Immature natural killer cell (primary cell): ENCODE measurements at regions not wholly inside any gene's neighbourhood (a gene's known extent, or its start where the extent isn't known, plus 50 kb on each side); places are given as distances from the start of the nearest gene placed in this dataset.

Experiments used
- DNase-seq, 3 donors: peaks; one replicate each; pipeline ENCODE4 v3.0.0; 2022; ENCODE audit warnings: mixed read lengths in 1 of 3
- H3K27ac Mint-ChIP-seq, 6 donors: one replicate each; pipeline ENCODE4 v1.8.0; 2020; ENCODE audit warnings: mixed read lengths in 6 of 6, mild to moderate bottlenecking in 5 of 6, inconsistent platforms in 4 of 6, moderate library complexity in 3 of 6
- H3K27me3 Mint-ChIP-seq, 3 donors: one replicate each; pipeline ENCODE4 v1.8.0; 2020 to 2021; ENCODE audit warnings: low read depth in 3 of 3, mild to moderate bottlenecking in 3 of 3, mixed read lengths in 3 of 3, moderate library complexity in 3 of 3, inconsistent platforms in 1 of 3
- H3K36me3 Mint-ChIP-seq, 3 donors: one replicate each; pipeline ENCODE4 v1.8.0; 2020; ENCODE audit warnings: mixed read lengths in 3 of 3, inconsistent platforms in 2 of 3, mild to moderate bottlenecking in 2 of 3
- H3K4me1 Mint-ChIP-seq, 2 donors: one replicate each; pipeline ENCODE4 v1.8.0; 2020; ENCODE audit warnings: inconsistent platforms in 2 of 2, mild to moderate bottlenecking in 2 of 2, mixed read lengths in 2 of 2, moderate library complexity in 1 of 2
- H3K4me3 Mint-ChIP-seq, 5 donors: one replicate each; pipeline ENCODE4 v1.8.0; 2020; ENCODE audit warnings: mild to moderate bottlenecking in 5 of 5, mixed read lengths in 5 of 5, inconsistent platforms in 3 of 5, moderate library complexity in 3 of 5
- H3K9me3 Mint-ChIP-seq, 6 donors: one replicate each; pipeline ENCODE4 v1.8.0; 2020; ENCODE audit warnings: mild to moderate bottlenecking in 6 of 6, mixed read lengths in 6 of 6, inconsistent platforms in 4 of 6, moderate library complexity in 3 of 6

DNA sequence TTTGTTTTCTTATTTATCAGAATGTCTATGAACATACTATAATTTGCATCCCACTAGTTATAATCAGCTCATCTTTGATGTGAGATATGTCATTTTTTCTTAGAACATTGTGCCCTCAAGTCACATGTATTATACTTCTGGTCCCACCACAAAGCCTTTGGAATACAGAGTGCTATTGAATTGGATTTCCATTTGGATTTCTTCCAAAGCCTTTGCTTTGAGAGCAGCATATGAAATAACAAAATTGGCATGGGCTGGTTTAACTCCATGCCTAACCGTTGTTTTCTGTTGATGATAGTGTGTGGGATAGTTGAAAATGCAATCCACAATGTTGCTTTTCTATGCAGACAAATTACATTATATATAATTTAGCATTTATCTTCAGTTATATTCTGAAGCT is 284.5 kb upstream of the PLSCR5 start:
- no peak overlapping the region for H3K27ac Mint-ChIP-seq
- H3K4me3 Mint-ChIP-seq = no peak overlapping the region
- H3K4me1 Mint-ChIP-seq = no peaks in the 10 kb centered on the region
- DNase-seq = no peak
- peaks cover 6 to 38% (median 20%) of the 10 kb centered on the region in 6 donors for H3K9me3 Mint-ChIP-seq
- H3K27me3 Mint-ChIP-seq = peaks cover 0 to 1% (median 0%) of the 10 kb centered on the region in 3 donors
- H3K36me3 Mint-ChIP-seq = no peaks in the 10 kb centered on the region

DNA sequence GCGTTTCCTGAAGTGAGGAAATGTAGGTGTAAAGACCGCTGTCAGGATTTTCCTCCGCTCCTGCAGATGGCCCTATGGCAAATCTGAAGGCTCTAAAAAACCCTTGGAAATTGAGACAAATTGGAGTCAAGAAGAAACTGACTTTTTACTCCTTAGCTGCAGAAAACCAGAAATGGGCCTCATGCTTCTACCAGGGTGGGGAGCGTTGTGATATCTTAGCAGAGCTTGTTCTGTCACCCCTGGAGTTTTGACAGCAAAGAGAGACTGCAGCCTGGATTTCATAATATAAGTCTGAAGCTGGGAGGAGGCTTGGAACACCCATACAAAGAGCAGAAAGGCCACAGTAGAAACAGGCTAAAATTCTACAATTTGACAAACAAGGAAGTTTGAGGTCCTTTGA is 283.0 kb upstream of the PLSCR5 start:
- DNase-seq = no peak
- Mint-ChIP-seq H3K4me3 (no peak overlapping the region), H3K27ac (no peak overlapping the region), H3K9me3 (peaks cover 4 to 29% (median 15%) of the 10 kb centered on the region in 6 donors), H3K36me3 (no peaks in the 10 kb centered on the region), H3K27me3 (peaks cover 0 to 1% (median 0%) of the 10 kb centered on the region in 3 donors), H3K4me1 (no peaks in the 10 kb centered on the region)

DNA sequence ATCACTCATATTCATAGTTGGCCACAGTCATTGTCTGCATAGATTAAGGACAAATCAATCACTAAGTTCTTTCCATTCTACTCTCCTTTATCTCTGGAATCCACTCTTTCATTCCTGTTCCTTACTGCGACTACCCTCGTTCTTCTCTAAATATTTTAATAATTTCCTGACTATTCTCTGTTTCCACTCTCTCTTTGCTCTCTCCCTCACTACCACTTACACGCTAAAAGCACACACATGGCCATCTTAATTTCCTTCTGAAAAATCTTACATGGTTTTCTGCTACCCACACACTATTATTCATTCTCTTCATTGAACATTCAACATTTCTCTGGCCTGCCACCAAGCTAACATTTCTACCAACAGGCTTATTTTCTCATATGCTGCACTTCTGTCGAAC is 279.6 kb upstream of the PLSCR5 start:
- no peak overlapping the region for H3K27ac Mint-ChIP-seq

DNA sequence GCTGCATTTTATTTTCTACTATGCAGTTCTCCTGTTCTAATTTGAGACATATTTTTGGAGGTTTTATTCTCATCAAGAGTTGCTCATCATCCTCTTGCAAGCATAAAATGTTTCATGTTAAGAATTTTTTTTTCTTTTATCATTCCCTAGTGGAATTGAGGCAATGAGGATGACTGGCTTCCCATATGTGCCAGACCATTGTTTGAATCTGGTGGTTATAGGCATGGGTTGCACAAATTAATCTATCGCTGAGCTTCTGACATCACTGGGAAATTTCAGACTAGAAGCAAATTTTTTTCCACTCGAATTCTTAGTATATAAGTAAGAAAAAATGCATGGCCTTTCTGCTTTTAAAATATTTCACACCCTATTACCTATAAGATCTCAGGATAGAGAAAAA is 279.1 kb upstream of the PLSCR5 start:
- no peaks in the 10 kb centered on the region for H3K4me1 Mint-ChIP-seq
- H3K36me3 Mint-ChIP-seq = no peaks in the 10 kb centered on the region
- H3K27me3 Mint-ChIP-seq = peaks cover 0 to 1% (median 1%) of the 10 kb centered on the region in 3 donors
- no peak overlapping the region for H3K27ac Mint-ChIP-seq
- no peak for DNase-seq
- peaks cover 6 to 38% (median 15%) of the 10 kb centered on the region in 6 donors for H3K9me3 Mint-ChIP-seq
- H3K4me3 Mint-ChIP-seq = no peak overlapping the region

More for the DNA sequence above, 279.6 kb upstream of the PLSCR5 start:
- no peak for DNase-seq
- Mint-ChIP-seq H3K4me1 (no peaks in the 10 kb centered on the region), H3K27me3 (peaks cover 0 to 1% (median 1%) of the 10 kb centered on the region in 3 donors), H3K36me3 (no peaks in the 10 kb centered on the region), H3K9me3 (peaks cover 6 to 38% (median 14%) of the 10 kb centered on the region in 6 donors), H3K4me3 (no peak overlapping the region)

DNA sequence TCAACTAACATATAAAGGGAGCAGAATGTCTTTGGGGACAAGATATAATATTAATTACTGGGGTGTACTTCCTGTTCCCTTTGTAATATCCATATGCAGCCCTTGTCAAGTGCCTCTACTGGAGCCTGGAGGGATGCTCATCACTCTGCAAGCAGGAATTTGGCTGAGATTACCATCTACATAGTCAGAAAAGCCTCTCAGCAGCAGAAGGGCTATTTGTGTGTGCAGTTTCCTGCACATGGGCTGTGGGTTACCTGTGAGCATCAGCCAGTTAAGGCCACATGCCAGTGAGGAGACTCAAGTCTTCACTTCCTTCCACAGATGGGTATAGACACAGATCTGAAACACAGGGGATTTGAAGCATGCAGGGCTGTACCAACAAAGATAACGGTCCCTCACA is 278.1 kb upstream of the PLSCR5 start:
- H3K4me1 Mint-ChIP-seq = no peaks in the 10 kb centered on the region

DNA sequence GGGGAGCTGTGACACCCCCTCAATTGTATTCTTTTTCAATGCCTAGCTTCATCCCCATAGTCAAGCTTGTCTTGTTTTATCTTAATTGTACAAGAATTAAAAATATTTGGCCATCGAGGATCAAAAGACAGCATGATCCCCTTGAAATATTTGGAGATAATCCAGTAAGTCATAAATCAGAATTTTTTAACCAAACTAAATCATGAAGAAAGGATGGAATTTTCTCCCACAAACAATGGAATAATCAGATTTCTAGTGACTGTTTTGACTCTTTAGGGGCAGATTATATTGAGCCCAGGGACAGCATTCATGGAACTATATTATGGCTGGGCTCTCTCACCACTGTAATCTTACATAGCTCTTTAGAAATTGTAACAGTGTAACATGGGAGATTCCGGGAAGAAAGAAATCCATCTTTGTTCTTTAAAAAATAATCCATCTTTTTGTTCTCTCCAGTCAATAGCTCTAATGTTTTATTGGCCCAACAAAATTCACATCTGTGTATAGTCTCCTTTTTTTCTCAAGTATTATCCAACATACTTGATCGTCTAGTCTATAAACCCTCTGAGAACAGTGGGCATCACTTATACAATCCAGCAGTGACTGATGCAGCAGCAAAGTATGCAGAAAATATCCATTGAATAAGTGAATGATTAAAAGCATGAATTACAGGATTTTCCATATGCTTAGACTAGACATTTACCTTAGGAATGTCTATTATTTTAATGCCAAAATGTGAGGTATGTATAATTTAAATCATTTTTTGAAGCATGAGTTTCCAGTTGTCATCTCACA is 277.0 kb upstream of the PLSCR5 start:
- peaks cover 0 to 1% (median 1%) of the 10 kb centered on the region in 3 donors for H3K27me3 Mint-ChIP-seq
- H3K4me3 Mint-ChIP-seq = no peak overlapping the region

More for the DNA sequence above, 278.1 kb upstream of the PLSCR5 start:
- Mint-ChIP-seq H3K27me3 (peaks cover 0 to 1% (median 1%) of the 10 kb centered on the region in 3 donors), H3K36me3 (no peaks in the 10 kb centered on the region), H3K4me3 (no peak overlapping the region), H3K27ac (no peak overlapping the region), H3K9me3 (peaks cover 11 to 35% (median 14%) of the 10 kb centered on the region in 6 donors)
- no peak for DNase-seq

DNA sequence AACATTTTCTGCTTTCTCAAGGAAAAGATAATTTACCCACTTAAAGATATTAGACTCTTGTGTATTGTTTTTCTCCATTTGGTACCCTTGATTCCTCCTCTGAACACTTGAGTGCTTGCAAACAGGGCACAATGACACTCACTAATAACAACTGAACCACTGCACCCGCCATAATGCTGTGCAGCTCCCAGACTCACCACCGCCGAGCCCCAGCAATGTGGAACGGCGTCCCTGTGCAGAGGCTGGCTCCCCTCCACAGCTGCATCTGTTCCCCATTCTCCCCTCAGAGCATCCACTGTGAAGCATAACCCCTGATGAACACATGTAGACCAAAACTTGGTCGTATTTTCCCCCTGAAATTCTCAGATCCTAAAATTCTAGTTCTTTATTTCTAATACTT is 276.2 kb upstream of the PLSCR5 start:
- Mint-ChIP-seq H3K36me3 (no peaks in the 10 kb centered on the region), H3K27me3 (peaks cover 0 to 1% (median 1%) of the 10 kb centered on the region in 3 donors), H3K9me3 (peaks cover 5 to 27% (median 13%) of the 10 kb centered on the region in 6 donors), H3K4me1 (no peaks in the 10 kb centered on the region), H3K4me3 (no peak overlapping the region), H3K27ac (no peak overlapping the region)
- DNase-seq = no peak

More for the DNA sequence above, 277.0 kb upstream of the PLSCR5 start:
- H3K27ac Mint-ChIP-seq = no peak overlapping the region
- no peak for DNase-seq
- H3K9me3 Mint-ChIP-seq = peaks cover 11 to 27% (median 12%) of the 10 kb centered on the region in 6 donors
- no peaks in the 10 kb centered on the region for H3K4me1 Mint-ChIP-seq
- H3K36me3 Mint-ChIP-seq = no peaks in the 10 kb centered on the region

DNA sequence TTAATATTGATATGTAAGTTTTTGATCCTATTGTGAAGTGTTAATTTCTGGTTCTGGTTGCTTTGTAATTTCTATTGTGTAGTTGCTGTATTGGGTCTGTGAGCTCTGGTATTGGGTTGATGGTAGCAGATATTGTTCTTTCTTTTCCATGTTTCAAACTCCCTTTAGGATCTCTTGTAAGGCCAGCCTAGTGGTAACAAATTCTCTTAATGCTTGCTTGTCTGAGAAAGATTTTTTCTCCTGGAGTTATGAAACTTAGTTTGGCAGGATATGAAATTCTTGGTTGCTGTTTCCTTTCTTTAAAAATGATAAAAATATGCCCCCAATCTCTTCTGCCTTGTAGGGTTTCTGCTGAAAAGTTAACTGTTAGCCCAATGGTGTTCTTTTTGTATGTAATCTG is 268.6 kb upstream of the PLSCR5 start:
- H3K4me1 Mint-ChIP-seq = no peaks in the 10 kb centered on the region
- H3K4me3 Mint-ChIP-seq = no peak overlapping the region
- peaks cover 4 to 62% (median 38%) of the 10 kb centered on the region in 6 donors for H3K9me3 Mint-ChIP-seq
- no peak for DNase-seq
- no peak overlapping the region for H3K27ac Mint-ChIP-seq
- H3K36me3 Mint-ChIP-seq = no peaks in the 10 kb centered on the region
- H3K27me3 Mint-ChIP-seq = no peaks in the 10 kb centered on the region

DNA sequence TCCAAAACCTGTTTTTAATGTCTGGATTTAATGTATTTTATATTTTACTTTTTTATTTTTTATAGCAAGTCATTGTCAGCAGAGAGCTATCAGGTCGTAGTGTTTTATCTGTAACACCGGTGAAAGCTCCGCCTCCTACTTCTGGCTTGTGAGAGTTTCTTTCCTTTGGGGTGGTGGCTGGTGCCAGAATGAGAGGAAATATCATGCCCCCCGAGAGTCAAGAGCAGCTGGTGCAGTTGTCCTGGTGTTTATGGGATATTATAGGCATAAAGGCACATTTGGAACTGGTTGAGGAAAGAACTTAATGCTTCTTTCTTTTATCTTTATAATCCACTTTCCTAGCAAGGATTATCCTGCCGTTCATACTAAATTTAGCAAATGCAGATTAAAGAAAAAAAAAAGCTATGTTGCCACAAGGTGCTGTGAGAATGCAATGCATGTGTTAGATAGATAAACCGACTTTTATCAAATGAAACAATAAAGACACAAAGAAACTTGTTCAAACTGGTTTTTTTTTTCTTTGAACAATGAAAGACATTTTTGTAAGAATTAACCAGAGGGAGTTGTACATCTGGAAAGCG is 260.1 kb upstream of the PLSCR5 start:
- no peak for DNase-seq
- Mint-ChIP-seq H3K27me3 (peaks cover 0 to 3% (median 0%) of the 10 kb centered on the region in 3 donors), H3K36me3 (no peaks in the 10 kb centered on the region), H3K27ac (no peak overlapping the region), H3K9me3 (peaks cover 0 to 23% (median 2%) of the 10 kb centered on the region in 6 donors), H3K4me1 (no peaks in the 10 kb centered on the region), H3K4me3 (no peak overlapping the region)

DNA sequence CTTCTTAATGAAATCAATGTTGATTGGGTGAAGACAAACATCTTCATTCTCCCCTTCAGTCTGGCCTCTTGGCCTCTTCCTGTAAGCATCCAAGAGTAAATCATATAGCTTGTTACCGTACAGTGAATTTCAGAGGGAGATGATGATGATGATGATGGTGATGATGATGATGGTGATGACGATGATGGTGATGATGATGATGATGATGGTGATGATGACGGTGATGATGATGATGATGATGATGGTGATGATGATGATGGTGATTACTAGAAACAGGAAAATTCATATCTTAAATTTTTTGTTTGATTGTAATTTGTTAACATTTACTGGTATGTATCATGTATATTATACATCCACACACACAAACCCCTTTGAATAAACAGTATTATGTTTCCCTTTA is 256.1 kb upstream of the PLSCR5 start:
- H3K27me3 Mint-ChIP-seq = peaks cover 0 to 3% (median 0%) of the 10 kb centered on the region in 3 donors
- H3K9me3 Mint-ChIP-seq = peaks cover 2 to 10% (median 6%) of the 10 kb centered on the region in 6 donors
- no peaks in the 10 kb centered on the region for H3K36me3 Mint-ChIP-seq
- no peak overlapping the region for H3K27ac Mint-ChIP-seq
- DNase-seq = no peak
- no peaks in the 10 kb centered on the region for H3K4me1 Mint-ChIP-seq
- H3K4me3 Mint-ChIP-seq = no peak overlapping the region

DNA sequence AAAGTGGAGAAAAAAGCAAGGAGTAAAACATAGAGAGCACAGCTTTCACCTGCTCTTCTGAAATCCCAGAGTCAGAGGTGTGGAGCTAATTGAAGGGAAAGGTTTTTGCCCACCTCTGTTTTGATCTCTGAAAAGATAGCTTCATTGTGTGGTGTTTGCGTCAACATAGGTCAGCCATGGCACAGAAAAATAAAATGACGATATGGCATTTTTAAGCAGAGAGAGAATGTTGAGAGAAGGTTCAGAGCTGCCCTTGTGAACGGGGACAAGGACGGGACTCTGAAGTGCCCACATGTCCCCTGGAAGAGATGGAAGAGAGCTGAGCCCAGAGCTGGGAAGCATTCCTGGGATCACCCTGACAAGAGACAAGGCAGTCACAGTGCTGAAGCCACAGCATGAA is 249.4 kb upstream of the PLSCR5 start:
- no peak overlapping the region for H3K27ac Mint-ChIP-seq
- no peak overlapping the region for H3K4me3 Mint-ChIP-seq
- H3K36me3 Mint-ChIP-seq = no peaks in the 10 kb centered on the region
- peaks cover 0 to 2% (median 0%) of the 10 kb centered on the region in 3 donors for H3K27me3 Mint-ChIP-seq
- no peaks in the 10 kb centered on the region for H3K4me1 Mint-ChIP-seq
- peaks cover 10 to 31% (median 19%) of the 10 kb centered on the region in 6 donors for H3K9me3 Mint-ChIP-seq
- no peak for DNase-seq

DNA sequence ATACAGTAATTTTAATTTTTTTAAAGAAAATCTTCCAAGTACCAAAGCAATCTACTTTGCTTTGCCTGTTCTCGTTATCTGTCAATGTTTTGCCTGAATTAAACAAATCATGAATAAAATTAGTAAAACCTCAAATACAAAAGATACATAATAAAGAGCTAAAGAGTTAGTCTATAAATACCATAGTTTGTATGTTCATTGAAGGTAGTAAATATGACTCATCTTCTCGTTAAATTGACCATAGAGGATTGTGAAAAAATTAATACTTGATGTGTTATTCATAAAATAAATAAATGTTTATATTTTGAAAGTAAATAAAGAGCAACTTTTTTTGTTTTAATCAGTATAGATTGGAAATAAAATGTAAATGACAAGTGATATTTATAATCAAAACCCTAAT is 246.5 kb upstream of the PLSCR5 start:
- H3K4me1 Mint-ChIP-seq = no peaks in the 10 kb centered on the region
- peaks cover 10 to 34% (median 16%) of the 10 kb centered on the region in 6 donors for H3K9me3 Mint-ChIP-seq
- no peak overlapping the region for H3K4me3 Mint-ChIP-seq
- no peaks in the 10 kb centered on the region for H3K36me3 Mint-ChIP-seq
- peaks cover 0 to 2% (median 0%) of the 10 kb centered on the region in 3 donors for H3K27me3 Mint-ChIP-seq
- H3K27ac Mint-ChIP-seq = no peak overlapping the region
- DNase-seq = no peak

DNA sequence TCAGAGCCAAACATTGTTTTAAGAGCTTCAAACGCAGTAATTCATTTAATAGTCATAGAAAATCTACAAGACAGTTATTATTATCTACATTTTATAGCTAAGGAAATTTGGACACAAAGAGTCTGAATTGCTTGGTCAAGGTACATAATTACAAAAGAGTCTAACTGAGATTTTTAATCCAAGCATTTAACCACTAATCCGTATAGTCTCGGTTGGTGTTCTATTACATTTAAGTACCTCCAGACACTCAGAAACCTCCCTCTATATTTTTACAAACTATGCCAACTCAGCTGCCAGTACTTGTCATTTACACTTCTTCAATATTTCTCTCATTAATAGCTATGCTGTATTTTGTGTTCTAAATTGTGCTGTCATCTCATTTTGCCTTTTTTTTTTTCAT is 240.2 kb upstream of the PLSCR5 start:
- H3K9me3 Mint-ChIP-seq = peaks cover 2 to 21% (median 15%) of the 10 kb centered on the region in 6 donors
- no peaks in the 10 kb centered on the region for H3K4me1 Mint-ChIP-seq
- H3K27ac Mint-ChIP-seq = no peak overlapping the region

DNA sequence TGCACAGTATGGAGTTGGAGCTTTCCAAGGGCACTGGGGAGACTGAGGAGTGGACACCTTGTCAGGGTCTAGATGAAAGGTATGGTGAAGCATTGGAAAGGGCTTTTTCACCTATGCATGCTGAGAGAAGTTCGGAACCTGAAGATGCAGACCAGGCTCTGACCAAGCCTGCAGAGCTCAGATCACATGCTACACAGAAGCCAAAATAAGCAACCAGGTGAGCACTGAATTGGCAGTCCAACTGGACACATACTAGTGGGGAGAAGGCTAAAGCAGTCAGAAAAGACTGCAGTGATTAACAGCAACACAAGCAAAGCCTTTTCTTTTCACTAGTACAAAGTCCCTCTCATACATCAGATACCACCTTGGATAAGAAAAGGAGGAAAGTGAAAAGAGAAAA is 238.3 kb upstream of the PLSCR5 start:
- no peaks in the 10 kb centered on the region for H3K4me1 Mint-ChIP-seq
- no peak overlapping the region for H3K4me3 Mint-ChIP-seq
- no peak for DNase-seq

More for the DNA sequence above, 240.2 kb upstream of the PLSCR5 start:
- DNase-seq = no peak
- H3K4me3 Mint-ChIP-seq = no peak overlapping the region
- H3K27me3 Mint-ChIP-seq = peaks cover 0 to 4% (median 0%) of the 10 kb centered on the region in 3 donors
- no peaks in the 10 kb centered on the region for H3K36me3 Mint-ChIP-seq

More for the DNA sequence above, 238.3 kb upstream of the PLSCR5 start:
- Mint-ChIP-seq H3K27ac (no peak overlapping the region), H3K9me3 (peaks cover 2 to 17% (median 8%) of the 10 kb centered on the region in 6 donors), H3K27me3 (peaks cover 0 to 4% (median 0%) of the 10 kb centered on the region in 3 donors), H3K36me3 (no peaks in the 10 kb centered on the region)
